Tibial nerve (tissue), 4 donors: ENCODE measurements at regions not wholly inside any gene's neighbourhood (a gene's known extent, or its start where the extent isn't known, plus 50 kb on each side); places are given as distances from the start of the nearest gene placed in this dataset.

Source experiments
- DNase-seq, 2 donors: peaks; one replicate each; pipeline ENCODE4 v3.0.0-alpha.2; 2019; ENCODE audit warnings: low spot score in 2 of 2
- H3K27ac ChIP-seq, 4 donors: fragments of 200-600 bp; sonication (generic) in 3 of 4; one replicate each; pipeline ENCODE4 v1.5.1; 2017 to 2019; ENCODE audit warnings: mild to moderate bottlenecking in 1 of 4
- H3K27me3 ChIP-seq, 2 donors: fragments of 200-600 bp; sonication (generic) in 1 of 2; one replicate each; pipeline versions ENCODE4 v1.5.1 to v1.6.0; 2017 to 2019
- H3K36me3 ChIP-seq, 3 donors: fragments of 200-600 bp; sonication (generic); one replicate each; pipeline ENCODE4 v1.5.1; 2018 to 2019
- H3K4me1 ChIP-seq, 4 donors: fragments of 200-600 bp; sonication (generic) in 3 of 4; one replicate each; pipeline ENCODE4 v1.5.1; 2017 to 2019
- H3K4me3 ChIP-seq, 4 donors: fragments of 200-600 bp; sonication (generic) in 3 of 4; one replicate each; pipeline ENCODE4 v1.5.1; 2017 to 2019; ENCODE audit warnings: mild to moderate bottlenecking in 1 of 4, moderate library complexity in 1 of 4
- H3K9me3 ChIP-seq, 4 donors: fragments of 200-600 bp; sonication (generic) in 3 of 4; one replicate each; pipeline ENCODE4 v1.5.1; 2017 to 2019
- EP300 ChIP-seq, 2 donors: sonication (generic); formaldehyde crosslinking; IDR thresholded peaks; one replicate each; pipeline ENCODE4 v1.6.1; 2017; ENCODE audit warnings: antibody characterized with exemption in 2 of 2, mild to moderate bottlenecking in 1 of 2
- POLR2A ChIP-seq, 2 donors: fragments of 450-650 bp; IDR thresholded peaks; one replicate each; pipeline ENCODE4 v1.6.1; 2017; ENCODE audit warnings: antibody characterized with exemption in 2 of 2, mild to moderate bottlenecking in 2 of 2, moderate library complexity in 2 of 2
- WGBS, 2 donors: methylation state at CpG; one replicate each; pipeline ENCODE4 v1.1.5; 2018; 5-methylcytosine and 5-hydroxymethylcytosine counted together
- TF ChIP-seq, protein P1 (sequence below), 5 experiments: fragments of 200-600 bp in 3 of 5; fragments of 450-650 bp in 2 of 5; sonication (generic) in 3 of 5; IDR thresholded peaks; one replicate each; pipeline ENCODE4 v1.5.1; 2016 to 2019; ENCODE audit warnings: antibody characterized with exemption in 5 of 5, mild to moderate bottlenecking in 3 of 5, moderate library complexity in 2 of 5

DNA sequence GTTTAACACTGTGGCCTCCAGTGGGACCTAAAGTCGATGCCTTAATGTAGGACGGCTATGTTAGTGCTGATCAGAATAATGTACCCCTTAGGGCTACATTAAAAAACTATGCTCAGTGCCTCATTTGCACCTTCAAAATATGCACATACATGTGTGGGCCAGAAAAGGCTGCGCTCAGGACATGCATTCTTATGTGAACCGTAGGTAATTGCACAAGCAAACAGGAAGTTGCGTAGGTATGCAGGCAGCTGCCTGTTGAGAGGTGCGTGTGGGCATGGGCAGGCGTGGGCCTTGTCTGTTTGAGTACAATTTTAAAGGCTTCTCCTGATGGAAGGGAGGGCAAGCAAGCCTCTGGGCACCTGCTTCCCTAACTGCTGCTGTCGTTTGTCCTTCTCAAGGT, 116.2 kb upstream of the JAG1 start:
- Histone ChIP-seq H3K4me1 (peaks cover 0 to 4% (median 0%) of the 10 kb centered on the region in 4 donors), H3K36me3 (no peaks in the 10 kb centered on the region), H3K9me3 (no peaks in the 10 kb centered on the region), H3K27me3 (no peaks in the 10 kb centered on the region), H3K27ac (no peak overlapping the region), H3K4me3 (no peak overlapping the region)
- 82 to 89% methylated on average over 8 of the region's 8 CpGs for WGBS, 2 donors
- TF ChIP-seq, protein P1, sequence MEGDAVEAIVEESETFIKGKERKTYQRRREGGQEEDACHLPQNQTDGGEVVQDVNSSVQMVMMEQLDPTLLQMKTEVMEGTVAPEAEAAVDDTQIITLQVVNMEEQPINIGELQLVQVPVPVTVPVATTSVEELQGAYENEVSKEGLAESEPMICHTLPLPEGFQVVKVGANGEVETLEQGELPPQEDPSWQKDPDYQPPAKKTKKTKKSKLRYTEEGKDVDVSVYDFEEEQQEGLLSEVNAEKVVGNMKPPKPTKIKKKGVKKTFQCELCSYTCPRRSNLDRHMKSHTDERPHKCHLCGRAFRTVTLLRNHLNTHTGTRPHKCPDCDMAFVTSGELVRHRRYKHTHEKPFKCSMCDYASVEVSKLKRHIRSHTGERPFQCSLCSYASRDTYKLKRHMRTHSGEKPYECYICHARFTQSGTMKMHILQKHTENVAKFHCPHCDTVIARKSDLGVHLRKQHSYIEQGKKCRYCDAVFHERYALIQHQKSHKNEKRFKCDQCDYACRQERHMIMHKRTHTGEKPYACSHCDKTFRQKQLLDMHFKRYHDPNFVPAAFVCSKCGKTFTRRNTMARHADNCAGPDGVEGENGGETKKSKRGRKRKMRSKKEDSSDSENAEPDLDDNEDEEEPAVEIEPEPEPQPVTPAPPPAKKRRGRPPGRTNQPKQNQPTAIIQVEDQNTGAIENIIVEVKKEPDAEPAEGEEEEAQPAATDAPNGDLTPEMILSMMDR (IDR thresholded peaks at IDR 0.05) = no peak
- TF ChIP-seq EP300 (IDR thresholded peaks at IDR 0.05) = no peak
- TF ChIP-seq POLR2A (IDR thresholded peaks at IDR 0.05) = no peak
- no peak for DNase-seq

- Histone ChIP-seq H3K9me3 (no peaks in the 10 kb centered on the region), H3K4me1 (peaks cover 0 to 4% (median 0%) of the 10 kb centered on the region in 4 donors), H3K27me3 (no peaks in the 10 kb centered on the region), H3K27ac (no peak overlapping the region), H3K36me3 (no peaks in the 10 kb centered on the region), H3K4me3 (no peak overlapping the region)
- TF ChIP-seq POLR2A (IDR thresholded peaks at IDR 0.05) = no peak
- TF ChIP-seq EP300 (IDR thresholded peaks at IDR 0.05) = no peak
- TF ChIP-seq, protein P1 (IDR thresholded peaks at IDR 0.05) = no peak
- 56 to 64% methylated on average over 3 of the region's 3 CpGs for WGBS, 2 donors
- DNase-seq = no peak
Observed at GRCh38 chr20:10792291-10792690, 118.5 kb upstream of the JAG1 start.

DNA sequence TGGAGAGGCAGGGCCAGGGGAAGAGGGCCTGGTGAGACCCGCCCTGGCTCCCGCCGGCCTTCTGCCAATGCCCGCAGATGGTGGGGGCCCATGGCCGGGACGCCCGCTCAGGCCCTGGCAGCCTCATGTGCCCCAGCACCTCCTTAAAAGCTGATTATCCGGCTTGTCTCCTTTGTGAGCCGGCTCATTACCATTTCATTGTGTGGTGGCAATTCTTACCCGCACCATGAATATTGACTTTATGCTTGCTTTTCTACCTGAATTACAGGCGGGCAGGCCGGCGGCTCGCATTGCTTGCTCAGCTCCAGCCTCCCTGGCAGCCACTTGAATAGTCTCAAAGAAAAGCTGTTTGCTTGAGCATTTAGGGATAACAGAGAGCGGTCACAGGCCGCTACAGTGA, 120.0 kb upstream of the JAG1 start:
- no peak overlapping the region for H3K27ac ChIP-seq
- WGBS, 2 donors = 74% methylated on average over 16 of the region's 16 CpGs
- no peak for DNase-seq
- H3K4me3 ChIP-seq = no peak overlapping the region
- H3K4me1 ChIP-seq = peaks cover 0 to 4% (median 0%) of the 10 kb centered on the region in 4 donors
- no peaks in the 10 kb centered on the region for H3K9me3 ChIP-seq
- H3K27me3 ChIP-seq = no peaks in the 10 kb centered on the region
- no peak for TF ChIP-seq EP300 (IDR thresholded peaks at IDR 0.05)
- no peak for TF ChIP-seq POLR2A (IDR thresholded peaks at IDR 0.05)
- TF ChIP-seq, protein P1 (IDR thresholded peaks at IDR 0.05) = no peak
- H3K36me3 ChIP-seq = no peaks in the 10 kb centered on the region

DNA sequence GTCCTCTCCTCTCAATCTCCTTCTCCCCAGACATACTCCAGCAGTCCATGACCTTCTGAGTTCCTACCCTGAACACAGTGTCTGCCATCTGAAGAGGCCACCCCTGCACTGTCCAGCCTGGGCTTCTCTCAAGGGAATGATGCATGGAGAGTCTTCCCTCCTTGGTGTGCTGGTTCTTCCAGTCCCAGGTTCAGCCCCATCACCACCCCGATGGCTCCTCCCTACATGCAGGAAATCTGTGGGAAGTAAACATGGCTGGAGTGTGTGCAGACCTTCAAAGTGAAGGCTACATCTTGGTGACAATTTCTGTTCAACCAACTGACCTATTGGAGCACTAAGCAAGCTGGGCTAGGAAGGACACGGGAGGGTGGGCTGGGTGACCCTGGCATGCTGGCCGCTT, 121.0 kb upstream of the JAG1 start:
- 93 to 95% methylated on average over 3 of the region's 3 CpGs for WGBS, 2 donors
- Histone ChIP-seq H3K27ac (no peak overlapping the region), H3K4me1 (peaks cover 0 to 4% (median 0%) of the 10 kb centered on the region in 4 donors), H3K9me3 (no peaks in the 10 kb centered on the region), H3K27me3 (no peaks in the 10 kb centered on the region), H3K4me3 (no peak overlapping the region), H3K36me3 (no peaks in the 10 kb centered on the region)
- DNase-seq = no peak
- TF ChIP-seq EP300 (IDR thresholded peaks at IDR 0.05) (no peak), POLR2A (IDR thresholded peaks at IDR 0.05) (no peak)
- TF ChIP-seq, protein P1 (IDR thresholded peaks at IDR 0.05) = no peak

- peaks cover 0 to 4% (median 0%) of the 10 kb centered on the region in 4 donors for H3K4me1 ChIP-seq
- H3K4me3 ChIP-seq = no peak overlapping the region
- H3K27ac ChIP-seq = no peak overlapping the region
- no peak for DNase-seq
- no peaks in the 10 kb centered on the region for H3K27me3 ChIP-seq
- H3K9me3 ChIP-seq = no peaks in the 10 kb centered on the region
- no peaks in the 10 kb centered on the region for H3K36me3 ChIP-seq
- 81 to 88% methylated on average over 11 of the region's 11 CpGs for WGBS, 2 donors
- TF ChIP-seq POLR2A (IDR thresholded peaks at IDR 0.05) (no peak), EP300 (IDR thresholded peaks at IDR 0.05) (no peak)
- TF ChIP-seq, protein P1 (IDR thresholded peaks at IDR 0.05) = no peak
Observed at GRCh38 chr20:10795286-10796026, 121.7 kb upstream of the JAG1 start.
